Kidney (tissue), 13 donors: ENCODE measurements at regions not wholly inside any gene's neighbourhood (a gene's known extent, or its start where the extent isn't known, plus 50 kb on each side); places are given as distances from the start of the nearest gene placed in this dataset.

ENCODE experiments used
- DNase-seq, 5 donors: peaks; one replicate each; pipeline ENCODE4 v3.0.0-alpha.2; 2013 to 2020
- FAIRE-seq: peaks from 2 replicates; lab custom pipeline; 2012; peaks lifted over from hg19 to GRCh38; lab: Jason Lieb, UNC
- H3K27ac ChIP-seq, 2 donors: one replicate each; pipeline ENCODE4 v1.7.0; 2013; ENCODE audit warnings: low read depth in 2 of 2, low read length in 2 of 2, inconsistent platforms in 1 of 2
- H3K27me3 ChIP-seq: one replicate; pipeline ENCODE4 v1.7.1; 2013; ENCODE audit warnings: low read length, inconsistent platforms; ENCODE audit not compliant: control insufficient read depth, insufficient read depth
- H3K36me3 ChIP-seq, 3 donors: one replicate each; pipeline versions ENCODE4 v1.7.0 to v1.7.1; 2013; ENCODE audit warnings: low read length in 3 of 3, control low read depth in 1 of 3, inconsistent platforms in 1 of 3; ENCODE audit not compliant: insufficient read depth in 3 of 3, control insufficient read depth in 2 of 3
- H3K4me1 ChIP-seq, 3 donors: one replicate each; pipeline versions ENCODE4 v1.7.0 to v1.7.1; 2013; ENCODE audit warnings: low read length in 3 of 3, inconsistent platforms in 1 of 3, low read depth in 1 of 3; ENCODE audit not compliant: control insufficient read depth in 2 of 3, insufficient read depth in 2 of 3
- H3K4me3 ChIP-seq, 3 donors: one replicate each; pipeline versions ENCODE4 v1.7.0 to v1.8.1; 2013; ENCODE audit warnings: low read length in 3 of 3, control low read depth in 1 of 3, inconsistent platforms in 1 of 3
- H3K9ac ChIP-seq, 3 donors: one replicate each; pipeline versions ENCODE4 v1.7.0 to v1.7.1; 2013; ENCODE audit warnings: low read length in 3 of 3, control low read depth in 1 of 3, inconsistent platforms in 1 of 3
- H3K9me3 ChIP-seq, 3 donors: one replicate each; pipeline versions ENCODE4 v1.7.0 to v1.7.1; 2013; ENCODE audit warnings: low read length in 3 of 3, control low read depth in 1 of 3, inconsistent platforms in 1 of 3; ENCODE audit not compliant: control insufficient read depth in 2 of 3, insufficient read depth in 1 of 3
- intact Hi-C: fragments of 100-400 bp; cut with DNase I; formaldehyde crosslinking; loops from one replicate; pipeline ENCODE4 v1.11.1; 2022
- TF ChIP-seq, protein P1 (sequence below): IDR thresholded peaks from 3 replicates; pipeline ENCODE4 v1.5.1; 2012; ENCODE audit warnings: mild to moderate bottlenecking, moderate library complexity, borderline replicate concordance; ENCODE audit not compliant: insufficient read depth; ENCODE audit errors: extremely low read depth
- donor health status: control.
- donor health status: control.
- donor health status: control.
- donor health status: control.
- donor health status: control.
- donor health status: DM: yes; HTN: yes; CAD: no.
- donor health status: Normal renal cell carcinoma (clear cell type).

DNA sequence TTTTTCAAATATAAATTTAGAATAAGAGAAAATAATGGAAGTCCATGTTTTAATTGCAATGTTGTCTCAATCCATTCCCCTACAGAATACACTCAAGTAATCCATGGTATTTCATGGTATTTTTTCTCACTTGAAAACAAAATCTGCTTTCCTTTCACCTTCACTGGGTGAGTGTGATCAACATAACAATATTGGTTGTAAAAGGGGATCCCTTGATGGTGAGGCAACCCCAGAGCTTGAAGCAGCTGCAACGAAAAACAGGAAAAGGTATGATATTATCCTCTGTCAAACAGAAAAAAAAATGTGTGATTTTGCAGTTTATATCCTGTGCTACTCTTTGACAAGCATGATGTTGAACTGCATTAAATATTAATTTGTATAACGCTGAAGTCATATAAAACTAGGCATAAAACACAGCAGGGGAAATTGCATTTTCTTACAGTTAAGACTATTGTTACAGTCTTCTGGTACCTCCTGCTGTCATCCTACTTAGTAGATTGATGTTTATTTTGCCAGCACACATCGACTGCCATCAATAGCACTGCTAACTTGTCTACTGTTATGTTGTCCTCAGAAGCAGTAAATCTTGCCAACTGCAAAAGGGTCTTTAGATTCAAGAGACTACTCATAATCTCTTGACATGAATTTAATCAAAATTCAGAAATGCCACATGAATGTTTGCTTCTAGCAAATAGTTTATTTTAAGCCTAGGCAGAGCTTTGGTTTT is 373.1 kb upstream of the MIR17HG start:
- no peak overlapping the region for H3K9ac ChIP-seq
- no peaks in the 10 kb centered on the region for H3K9me3 ChIP-seq
- FAIRE-seq (no peak), DNase-seq (no peak)
- TF ChIP-seq, protein P1, sequence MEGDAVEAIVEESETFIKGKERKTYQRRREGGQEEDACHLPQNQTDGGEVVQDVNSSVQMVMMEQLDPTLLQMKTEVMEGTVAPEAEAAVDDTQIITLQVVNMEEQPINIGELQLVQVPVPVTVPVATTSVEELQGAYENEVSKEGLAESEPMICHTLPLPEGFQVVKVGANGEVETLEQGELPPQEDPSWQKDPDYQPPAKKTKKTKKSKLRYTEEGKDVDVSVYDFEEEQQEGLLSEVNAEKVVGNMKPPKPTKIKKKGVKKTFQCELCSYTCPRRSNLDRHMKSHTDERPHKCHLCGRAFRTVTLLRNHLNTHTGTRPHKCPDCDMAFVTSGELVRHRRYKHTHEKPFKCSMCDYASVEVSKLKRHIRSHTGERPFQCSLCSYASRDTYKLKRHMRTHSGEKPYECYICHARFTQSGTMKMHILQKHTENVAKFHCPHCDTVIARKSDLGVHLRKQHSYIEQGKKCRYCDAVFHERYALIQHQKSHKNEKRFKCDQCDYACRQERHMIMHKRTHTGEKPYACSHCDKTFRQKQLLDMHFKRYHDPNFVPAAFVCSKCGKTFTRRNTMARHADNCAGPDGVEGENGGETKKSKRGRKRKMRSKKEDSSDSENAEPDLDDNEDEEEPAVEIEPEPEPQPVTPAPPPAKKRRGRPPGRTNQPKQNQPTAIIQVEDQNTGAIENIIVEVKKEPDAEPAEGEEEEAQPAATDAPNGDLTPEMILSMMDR, result no peak
- H3K4me1 ChIP-seq, result no peaks in the 10 kb centered on the region
- intact Hi-C loops, result no loop called here
- H3K4me3 ChIP-seq, result no peak overlapping the region
- no peak overlapping the region for H3K27ac ChIP-seq
- no peaks in the 10 kb centered on the region for H3K36me3 ChIP-seq
- H3K27me3 ChIP-seq, result no peaks in the 10 kb centered on the region

DNA sequence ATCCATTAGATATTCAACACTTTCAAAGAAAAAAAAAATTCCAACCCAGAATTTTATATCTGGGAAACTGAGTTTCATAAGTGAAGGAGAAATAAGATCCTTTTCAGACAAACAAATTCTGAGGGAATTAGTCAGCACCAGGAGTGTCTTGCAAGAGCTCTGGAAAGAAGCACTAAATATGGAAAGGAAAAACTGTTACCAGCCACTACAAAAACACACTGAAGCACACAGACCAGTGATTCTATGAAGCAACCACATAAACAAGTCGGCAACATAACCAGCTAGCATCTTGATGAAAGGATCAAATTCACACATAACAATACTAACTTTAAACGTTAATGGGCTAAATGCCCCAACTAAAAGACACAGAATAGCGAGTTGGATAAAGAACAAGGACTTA is 368.4 kb upstream of the MIR17HG start:
- no peaks in the 10 kb centered on the region for H3K27me3 ChIP-seq
- no peaks in the 10 kb centered on the region for H3K36me3 ChIP-seq
- no peak overlapping the region for H3K9ac ChIP-seq
- no peaks in the 10 kb centered on the region for H3K9me3 ChIP-seq
- DNase-seq (no peak), FAIRE-seq (no peak)
- H3K4me3 ChIP-seq, result no peak overlapping the region
- no peaks in the 10 kb centered on the region for H3K4me1 ChIP-seq
- TF ChIP-seq, protein P1, result no peak
- intact Hi-C loops, result no loop called here
- no peak overlapping the region for H3K27ac ChIP-seq

DNA sequence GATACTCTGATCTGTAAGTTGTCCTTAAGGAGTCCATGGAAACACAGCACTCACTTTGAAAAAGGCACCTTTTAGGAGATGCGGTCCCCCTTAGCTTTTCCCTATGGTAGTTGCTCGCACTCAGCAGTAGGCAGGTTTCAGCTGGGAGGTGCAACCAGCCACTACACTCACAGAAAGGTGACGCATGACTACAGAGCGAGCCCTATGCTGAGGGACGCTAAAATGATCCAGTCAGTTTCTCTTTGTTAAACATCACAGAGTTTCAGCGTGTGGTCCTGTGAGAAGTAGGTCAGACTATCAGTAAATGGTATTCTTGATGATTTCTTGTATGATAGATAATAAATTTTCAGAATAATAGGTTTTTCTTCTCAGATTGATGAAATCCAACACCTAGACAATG is 362.7 kb upstream of the MIR17HG start:
- DNase-seq, result no peak
- Histone ChIP-seq H3K4me3 (no peak overlapping the region), H3K4me1 (no peaks in the 10 kb centered on the region), H3K27ac (no peak overlapping the region), H3K27me3 (no peaks in the 10 kb centered on the region), H3K9me3 (no peaks in the 10 kb centered on the region), H3K9ac (no peak overlapping the region), H3K36me3 (no peaks in the 10 kb centered on the region)
- TF ChIP-seq, protein P1, result no peak
- no peak for FAIRE-seq
- intact Hi-C loops, result no loop called here

DNA sequence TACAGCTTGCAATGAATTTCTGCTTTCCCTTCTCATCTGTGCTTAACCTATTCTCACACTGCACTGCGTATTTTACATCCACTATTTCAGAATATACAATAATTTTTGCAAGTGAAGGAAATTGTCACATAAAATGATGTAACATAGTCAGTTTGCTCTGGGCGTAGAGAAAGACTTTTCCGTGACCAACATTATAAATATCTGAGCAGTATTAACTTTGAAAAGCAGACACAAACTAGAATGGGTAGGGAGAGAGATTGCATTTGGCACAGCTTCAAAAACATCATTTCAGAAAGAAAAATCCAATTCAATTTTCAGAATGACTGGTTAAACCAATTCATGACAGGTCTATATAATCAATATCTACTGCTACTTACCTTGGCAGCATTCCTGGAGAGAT is 352.5 kb upstream of the MIR17HG start:
- Histone ChIP-seq H3K27me3 (no peaks in the 10 kb centered on the region), H3K36me3 (no peaks in the 10 kb centered on the region), H3K4me3 (no peak overlapping the region), H3K4me1 (no peaks in the 10 kb centered on the region), H3K9ac (no peak overlapping the region), H3K9me3 (no peaks in the 10 kb centered on the region), H3K27ac (no peak overlapping the region)
- intact Hi-C loops, result no loop called here
- no peak for DNase-seq
- TF ChIP-seq, protein P1, result no peak
- no peak for FAIRE-seq
